Suprapubic skin (tissue), 4 donors: ENCODE measurements at regions not wholly inside any gene's neighbourhood (a gene's known extent, or its start where the extent isn't known, plus 50 kb on each side); places are given as distances from the start of the nearest gene placed in this dataset.

Experiments
- EP300 ChIP-seq: sonication (generic); formaldehyde crosslinking; IDR thresholded peaks from one replicate; pipeline ENCODE4 v1.6.1; 2017; ENCODE audit warnings: antibody characterized with exemption
- POLR2A ChIP-seq, 2 donors: fragments of 450-650 bp; IDR thresholded peaks; one replicate each; pipeline ENCODE4 v1.6.1; 2017; ENCODE audit warnings: antibody characterized with exemption in 2 of 2, mild to moderate bottlenecking in 2 of 2, moderate library complexity in 2 of 2
- POLR2AphosphoS5 ChIP-seq, 3 donors: sonication (generic); formaldehyde crosslinking; IDR thresholded peaks; one replicate each; pipeline ENCODE4 v1.6.1; 2017; ENCODE audit warnings: antibody characterized with exemption in 3 of 3
- TF ChIP-seq, protein P1 (sequence below), 2 donors: fragments of 200-600 bp in 1 of 2; fragments of 450-650 bp in 1 of 2; sonication (generic) in 1 of 2; IDR thresholded peaks; one replicate each; pipeline ENCODE4 v1.5.1; 2016 to 2019; ENCODE audit warnings: antibody characterized with exemption in 2 of 2, mild to moderate bottlenecking in 1 of 2, moderate library complexity in 1 of 2

GRCh38 chr20:63084563-63084927 is 77.8 kb upstream of the BHLHE23 start:
- TF ChIP-seq, protein P1, sequence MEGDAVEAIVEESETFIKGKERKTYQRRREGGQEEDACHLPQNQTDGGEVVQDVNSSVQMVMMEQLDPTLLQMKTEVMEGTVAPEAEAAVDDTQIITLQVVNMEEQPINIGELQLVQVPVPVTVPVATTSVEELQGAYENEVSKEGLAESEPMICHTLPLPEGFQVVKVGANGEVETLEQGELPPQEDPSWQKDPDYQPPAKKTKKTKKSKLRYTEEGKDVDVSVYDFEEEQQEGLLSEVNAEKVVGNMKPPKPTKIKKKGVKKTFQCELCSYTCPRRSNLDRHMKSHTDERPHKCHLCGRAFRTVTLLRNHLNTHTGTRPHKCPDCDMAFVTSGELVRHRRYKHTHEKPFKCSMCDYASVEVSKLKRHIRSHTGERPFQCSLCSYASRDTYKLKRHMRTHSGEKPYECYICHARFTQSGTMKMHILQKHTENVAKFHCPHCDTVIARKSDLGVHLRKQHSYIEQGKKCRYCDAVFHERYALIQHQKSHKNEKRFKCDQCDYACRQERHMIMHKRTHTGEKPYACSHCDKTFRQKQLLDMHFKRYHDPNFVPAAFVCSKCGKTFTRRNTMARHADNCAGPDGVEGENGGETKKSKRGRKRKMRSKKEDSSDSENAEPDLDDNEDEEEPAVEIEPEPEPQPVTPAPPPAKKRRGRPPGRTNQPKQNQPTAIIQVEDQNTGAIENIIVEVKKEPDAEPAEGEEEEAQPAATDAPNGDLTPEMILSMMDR (IDR thresholded peaks at IDR 0.05), result no peak
- TF ChIP-seq POLR2A (IDR thresholded peaks at IDR 0.05), result no peak
- no peak for TF ChIP-seq POLR2AphosphoS5 (IDR thresholded peaks at IDR 0.05)
- TF ChIP-seq EP300, result no peak
